Lower leg skin (tissue), 3 donors: ENCODE measurements at regions not wholly inside any gene's neighbourhood (a gene's known extent, or its start where the extent isn't known, plus 50 kb on each side); places are given as distances from the start of the nearest gene placed in this dataset.

Experiments
- POLR2A ChIP-seq, 2 donors: fragments of 450-650 bp; IDR thresholded peaks; one replicate each; pipeline ENCODE4 v1.6.1; 2016 to 2017; ENCODE audit warnings: antibody characterized with exemption in 2 of 2, mild to moderate bottlenecking in 1 of 2, moderate library complexity in 1 of 2
- TF ChIP-seq, protein P1 (sequence below), 3 donors: fragments of 450-650 bp; IDR thresholded peaks; one replicate each; pipeline ENCODE4 v1.5.1; 2016; ENCODE audit warnings: antibody characterized with exemption in 3 of 3, mild to moderate bottlenecking in 3 of 3, moderate library complexity in 2 of 3

GRCh38 chr5:74082512-74083055 is 456.6 kb downstream of the ARHGEF28 start:
- TF ChIP-seq, protein P1, sequence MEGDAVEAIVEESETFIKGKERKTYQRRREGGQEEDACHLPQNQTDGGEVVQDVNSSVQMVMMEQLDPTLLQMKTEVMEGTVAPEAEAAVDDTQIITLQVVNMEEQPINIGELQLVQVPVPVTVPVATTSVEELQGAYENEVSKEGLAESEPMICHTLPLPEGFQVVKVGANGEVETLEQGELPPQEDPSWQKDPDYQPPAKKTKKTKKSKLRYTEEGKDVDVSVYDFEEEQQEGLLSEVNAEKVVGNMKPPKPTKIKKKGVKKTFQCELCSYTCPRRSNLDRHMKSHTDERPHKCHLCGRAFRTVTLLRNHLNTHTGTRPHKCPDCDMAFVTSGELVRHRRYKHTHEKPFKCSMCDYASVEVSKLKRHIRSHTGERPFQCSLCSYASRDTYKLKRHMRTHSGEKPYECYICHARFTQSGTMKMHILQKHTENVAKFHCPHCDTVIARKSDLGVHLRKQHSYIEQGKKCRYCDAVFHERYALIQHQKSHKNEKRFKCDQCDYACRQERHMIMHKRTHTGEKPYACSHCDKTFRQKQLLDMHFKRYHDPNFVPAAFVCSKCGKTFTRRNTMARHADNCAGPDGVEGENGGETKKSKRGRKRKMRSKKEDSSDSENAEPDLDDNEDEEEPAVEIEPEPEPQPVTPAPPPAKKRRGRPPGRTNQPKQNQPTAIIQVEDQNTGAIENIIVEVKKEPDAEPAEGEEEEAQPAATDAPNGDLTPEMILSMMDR (IDR thresholded peaks at IDR 0.05), result no peak
- no peak for TF ChIP-seq POLR2A (IDR thresholded peaks at IDR 0.05)
